Sigmoid colon (tissue), 6 donors: ENCODE measurements at regions not wholly inside any gene's neighbourhood (a gene's known extent, or its start where the extent isn't known, plus 50 kb on each side); places are given as distances from the start of the nearest gene placed in this dataset.
"Not testable (repeated sequence)": the region's sequence is repeated elsewhere in the genome, so short reads cannot be mapped to it uniquely, and the experiment has no call there.

ENCODE experiments used
- DNase-seq: peaks from one replicate; pipeline ENCODE4 v3.0.0-alpha.2; 2019
- H3K27ac ChIP-seq, 4 donors: fragments of 200-600 bp; sonication (generic); one replicate each; pipeline ENCODE4 v1.5.1; 2016 to 2019; ENCODE audit warnings: mild to moderate bottlenecking in 1 of 4
- H3K27me3 ChIP-seq, 3 donors: fragments of 200-600 bp; sonication (generic); one replicate each; pipeline ENCODE4 v1.5.1; 2019; ENCODE audit warnings: mild to moderate bottlenecking in 1 of 3
- H3K36me3 ChIP-seq, 4 donors: fragments of 200-600 bp; sonication (generic); one replicate each; pipeline ENCODE4 v1.5.1; 2016 to 2019
- H3K4me1 ChIP-seq, 4 donors: fragments of 200-600 bp; sonication (generic); one replicate each; pipeline ENCODE4 v1.5.1; 2017 to 2019
- H3K4me3 ChIP-seq, 4 donors: fragments of 200-600 bp; sonication (generic); one replicate each; pipeline ENCODE4 v1.5.1; 2017 to 2019; ENCODE audit warnings: mild to moderate bottlenecking in 2 of 4, moderate library complexity in 1 of 4
- H3K9me3 ChIP-seq, 4 donors: fragments of 200-600 bp in 3 of 4; sonication (generic) in 3 of 4; one replicate each; pipeline versions ENCODE4 v1.5.1 to v1.6.1; 2013 to 2019
- EP300 ChIP-seq, 4 donors: sonication (generic); formaldehyde crosslinking; IDR thresholded peaks; one replicate each; pipeline ENCODE4 v1.6.1; 2017; ENCODE audit warnings: antibody characterized with exemption in 4 of 4
- POLR2A ChIP-seq, 2 donors: fragments of 450-650 bp; IDR thresholded peaks; one replicate each; pipeline ENCODE4 v1.6.1; 2016; ENCODE audit warnings: antibody characterized with exemption in 2 of 2, mild to moderate bottlenecking in 2 of 2, moderate library complexity in 2 of 2
- POLR2AphosphoS5 ChIP-seq, 4 donors: sonication (generic); formaldehyde crosslinking; IDR thresholded peaks; one replicate each; pipeline ENCODE4 v1.6.1; 2017; ENCODE audit warnings: antibody characterized with exemption in 4 of 4
- WGBS, 2 donors: extraction: QIAGEN DNeasy Blood & Tissue Kit; methylation state at CpG; one replicate each; pipeline ENCODE4 v1.1.7; 2013; 5-methylcytosine and 5-hydroxymethylcytosine counted together
- intact Hi-C: fragments of 100-400 bp; cut with DNase I; formaldehyde crosslinking; loops from one replicate; pipeline ENCODE4 v1.15.1; 2023
- TF ChIP-seq, protein P1 (sequence below), 4 experiments: fragments of 450-650 bp in 3 of 4; fragments of 200-600 bp in 1 of 4; IDR thresholded peaks; one replicate each; pipeline ENCODE4 v1.5.1; 2016 to 2019; ENCODE audit warnings: antibody characterized with exemption in 4 of 4, mild to moderate bottlenecking in 3 of 4, moderate library complexity in 2 of 4
- donor health status: healthy with polysubstance abuse.
- donor health status: healthy.

DNA sequence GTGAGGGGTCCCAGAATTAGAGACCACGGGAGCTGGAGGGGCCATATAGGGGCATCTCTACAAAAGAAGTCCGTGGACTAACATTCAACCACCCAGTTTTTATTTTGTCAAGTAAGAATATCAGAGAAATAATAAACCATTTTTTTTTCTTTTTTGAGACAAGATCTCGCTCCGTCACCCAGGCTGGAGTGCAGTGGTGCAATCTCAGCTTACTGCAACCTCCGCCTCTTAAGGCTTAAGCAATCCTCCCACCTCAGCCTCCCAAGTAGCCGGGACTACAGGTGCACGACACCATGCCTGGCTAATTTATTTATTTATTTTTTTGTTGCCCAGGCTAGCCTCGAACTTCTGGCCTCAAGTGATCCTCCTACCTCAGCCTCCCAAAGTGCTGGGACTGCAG is 82.7 kb downstream of the ZFP36L2 start:
- DNase-seq = no peak
- Histone ChIP-seq H3K27me3 (no peaks in the 10 kb centered on the region), H3K36me3 (no peaks in the 10 kb centered on the region), H3K27ac (no peak overlapping the region), H3K9me3 (no peaks in the 10 kb centered on the region), H3K4me1 (no peaks in the 10 kb centered on the region), H3K4me3 (no peak overlapping the region)
- intact Hi-C loops = no loop called here
- TF ChIP-seq EP300 (IDR thresholded peaks at IDR 0.05) = no peak
- TF ChIP-seq POLR2A (IDR thresholded peaks at IDR 0.05) = no peak
- TF ChIP-seq POLR2AphosphoS5 (IDR thresholded peaks at IDR 0.05) = no peak
- TF ChIP-seq, protein P1, sequence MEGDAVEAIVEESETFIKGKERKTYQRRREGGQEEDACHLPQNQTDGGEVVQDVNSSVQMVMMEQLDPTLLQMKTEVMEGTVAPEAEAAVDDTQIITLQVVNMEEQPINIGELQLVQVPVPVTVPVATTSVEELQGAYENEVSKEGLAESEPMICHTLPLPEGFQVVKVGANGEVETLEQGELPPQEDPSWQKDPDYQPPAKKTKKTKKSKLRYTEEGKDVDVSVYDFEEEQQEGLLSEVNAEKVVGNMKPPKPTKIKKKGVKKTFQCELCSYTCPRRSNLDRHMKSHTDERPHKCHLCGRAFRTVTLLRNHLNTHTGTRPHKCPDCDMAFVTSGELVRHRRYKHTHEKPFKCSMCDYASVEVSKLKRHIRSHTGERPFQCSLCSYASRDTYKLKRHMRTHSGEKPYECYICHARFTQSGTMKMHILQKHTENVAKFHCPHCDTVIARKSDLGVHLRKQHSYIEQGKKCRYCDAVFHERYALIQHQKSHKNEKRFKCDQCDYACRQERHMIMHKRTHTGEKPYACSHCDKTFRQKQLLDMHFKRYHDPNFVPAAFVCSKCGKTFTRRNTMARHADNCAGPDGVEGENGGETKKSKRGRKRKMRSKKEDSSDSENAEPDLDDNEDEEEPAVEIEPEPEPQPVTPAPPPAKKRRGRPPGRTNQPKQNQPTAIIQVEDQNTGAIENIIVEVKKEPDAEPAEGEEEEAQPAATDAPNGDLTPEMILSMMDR (IDR thresholded peaks at IDR 0.05) = no peak
- WGBS, 2 donors = 83% methylated on average over 8 of the region's 8 CpGs

DNA sequence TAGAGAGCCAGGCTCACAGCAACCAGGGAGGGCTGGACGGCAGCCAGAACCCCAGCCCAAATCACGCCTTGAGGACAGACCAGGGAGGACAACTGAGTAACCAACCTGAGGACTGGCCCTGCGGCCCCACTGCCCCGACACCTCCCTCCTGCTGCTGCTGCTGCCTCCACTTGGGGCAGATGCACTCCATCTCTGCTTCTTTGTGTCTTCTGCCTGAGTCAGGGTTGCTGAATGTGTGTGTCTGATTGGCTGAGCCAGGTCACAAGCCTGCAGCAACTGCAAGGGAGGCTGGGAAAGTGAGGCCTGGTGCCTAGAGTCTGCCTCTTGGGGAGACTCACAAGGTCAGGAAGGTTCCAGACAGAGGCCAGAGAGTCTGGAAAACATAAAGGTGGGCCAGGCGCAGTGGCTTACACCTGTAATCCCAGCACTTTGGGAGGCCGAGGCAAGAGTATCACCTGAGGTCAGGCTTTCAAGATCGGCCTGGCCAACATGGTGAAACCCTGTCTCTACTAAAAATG is 83.4 kb downstream of the ZFP36L2 start:
- Histone ChIP-seq H3K27ac (no peak overlapping the region), H3K27me3 (no peaks in the 10 kb centered on the region), H3K36me3 (no peaks in the 10 kb centered on the region), H3K9me3 (no peaks in the 10 kb centered on the region), H3K4me1 (no peaks in the 10 kb centered on the region), H3K4me3 (no peak overlapping the region)
- 96% methylated on average over 7 of the region's 7 CpGs for WGBS, 2 donors
- intact Hi-C loops = no loop called here
- no peak for DNase-seq
- TF ChIP-seq POLR2A (IDR thresholded peaks at IDR 0.05) = no peak
- TF ChIP-seq, protein P1 (IDR thresholded peaks at IDR 0.05) = no peak

DNA sequence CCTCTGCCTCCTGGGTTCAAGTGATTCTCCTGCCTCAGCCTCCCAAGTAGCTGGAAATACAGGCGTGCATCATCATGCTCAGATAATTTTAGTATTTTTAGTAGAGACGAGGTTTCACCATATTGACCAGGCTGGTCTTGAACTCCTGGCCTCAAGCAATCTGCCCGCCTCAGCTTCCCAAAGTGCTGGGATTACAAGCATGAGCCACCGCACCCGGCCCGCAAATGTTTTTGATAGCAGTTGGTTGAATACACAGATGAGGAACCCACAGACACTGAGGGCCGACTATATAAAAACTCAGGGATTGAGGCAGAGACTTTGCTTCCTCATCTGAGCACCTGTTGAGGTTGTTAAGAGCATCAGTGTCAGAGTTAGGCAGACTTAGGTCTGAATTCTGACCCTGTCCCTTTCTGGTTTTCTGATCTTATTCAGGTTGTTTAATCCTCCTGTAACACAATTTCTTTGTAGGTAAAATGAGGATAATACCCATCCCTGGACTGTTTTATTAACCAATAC is 84.7 kb downstream of the ZFP36L2 start:
- H3K27ac ChIP-seq, H3K36me3 ChIP-seq, H3K4me1 ChIP-seq, H3K9me3 ChIP-seq, H3K4me3 ChIP-seq, DNase-seq, H3K27me3 ChIP-seq, intact Hi-C loops: not testable (repeated sequence)
- 74 to 75% methylated on average over 7 of the region's 7 CpGs for WGBS, 2 donors

DNA sequence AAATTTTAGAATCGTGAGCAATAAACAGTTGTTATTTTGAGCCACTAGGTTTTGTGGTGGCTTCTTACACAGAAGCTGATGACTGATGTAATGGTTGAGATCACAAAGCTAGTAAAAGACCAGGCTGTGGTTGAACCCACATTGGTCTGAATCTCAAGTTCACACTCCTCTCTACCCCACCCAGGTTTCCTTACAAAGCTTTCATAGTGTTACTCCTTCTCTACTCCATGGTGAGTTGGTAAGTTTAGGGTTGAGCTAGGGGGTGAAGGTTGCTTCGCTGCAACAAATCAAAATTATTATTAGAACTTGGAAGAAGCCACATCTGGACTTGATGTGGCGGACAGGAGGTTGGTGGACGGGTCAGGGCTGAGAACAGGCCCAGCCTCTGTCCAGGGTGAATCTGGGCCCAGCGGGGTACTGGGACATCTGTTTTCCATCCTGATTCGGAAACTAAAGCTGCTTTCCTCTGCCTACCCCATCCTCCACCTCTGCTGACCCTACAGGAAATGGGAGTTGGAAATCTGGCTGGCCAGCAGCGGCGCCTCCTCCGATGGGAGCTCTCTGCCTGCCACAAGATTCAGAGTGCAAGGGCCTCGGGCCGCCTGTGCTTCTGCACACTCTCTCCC is 86.3 kb downstream of the ZFP36L2 start:
- WGBS, 2 donors = 77 to 88% methylated on average over 11 of the region's 11 CpGs
- DNase-seq = no peak
- H3K9me3 ChIP-seq = no peaks in the 10 kb centered on the region
- H3K27me3 ChIP-seq = no peaks in the 10 kb centered on the region
- intact Hi-C loops = no loop called here
- no peak overlapping the region for H3K4me3 ChIP-seq
- no peaks in the 10 kb centered on the region for H3K4me1 ChIP-seq
- TF ChIP-seq, protein P1 (IDR thresholded peaks at IDR 0.05) = no peak
- TF ChIP-seq EP300 (IDR thresholded peaks at IDR 0.05) (no peak), POLR2AphosphoS5 (IDR thresholded peaks at IDR 0.05) (no peak), POLR2A (IDR thresholded peaks at IDR 0.05) (no peak)
- H3K36me3 ChIP-seq = no peaks in the 10 kb centered on the region
- peak overlapping the region in 1 of 4 donors; percentile 16 for H3K27ac ChIP-seq

DNA sequence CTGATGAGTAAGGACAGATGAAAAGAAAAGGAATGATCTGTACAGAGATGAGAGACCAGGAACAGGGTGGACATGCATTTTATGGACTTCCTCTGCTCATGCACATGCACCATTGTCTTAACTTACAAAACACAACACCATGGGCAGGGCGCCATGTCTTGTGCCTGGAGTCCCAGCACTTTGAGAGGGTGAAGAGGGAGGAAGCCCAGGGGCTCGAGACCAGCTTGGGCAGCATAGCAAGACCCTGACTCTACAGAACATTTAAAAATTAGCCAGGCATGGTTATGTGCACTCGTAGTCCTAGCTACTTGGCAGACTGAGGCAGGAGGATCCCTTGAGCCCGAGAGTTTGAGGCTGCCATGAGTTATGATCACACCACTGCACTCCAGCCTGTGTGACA is 86.9 kb downstream of the ZFP36L2 start:
- peak; percentile 60 for DNase-seq
- Histone ChIP-seq H3K36me3 (no peaks in the 10 kb centered on the region), H3K27me3 (no peaks in the 10 kb centered on the region), H3K9me3 (no peaks in the 10 kb centered on the region), H3K4me3 (no peak overlapping the region), H3K27ac (no peak overlapping the region), H3K4me1 (no peaks in the 10 kb centered on the region)
- no peak for TF ChIP-seq POLR2AphosphoS5 (IDR thresholded peaks at IDR 0.05)
- TF ChIP-seq, protein P1 (IDR thresholded peaks at IDR 0.05) = no peak
- TF ChIP-seq POLR2A (IDR thresholded peaks at IDR 0.05) = no peak
- TF ChIP-seq EP300 (IDR thresholded peaks at IDR 0.05) = no peak
- 92 to 94% methylated on average over 4 of the region's 4 CpGs for WGBS, 2 donors
- intact Hi-C loops = no loop called here
